Ovary (tissue), 7 donors: ENCODE measurements at regions not wholly inside any gene's neighbourhood (a gene's known extent, or its start where the extent isn't known, plus 50 kb on each side); places are given as distances from the start of the nearest gene placed in this dataset.

Source experiments
- DNase-seq, 5 donors: peaks; one replicate each; pipeline ENCODE4 v3.0.0-alpha.2; 2019 to 2020
- H3K27ac ChIP-seq, 2 donors: fragments of 200-600 bp; one replicate each; pipeline versions ENCODE4 v1.5.1 to v1.8.0; 2019 to 2022
- H3K27me3 ChIP-seq: fragments of 200-600 bp; one replicate; pipeline ENCODE4 v1.8.0; 2022
- H3K36me3 ChIP-seq: fragments of 200-600 bp; sonication (generic); one replicate; pipeline ENCODE4 v1.5.1; 2019
- H3K4me1 ChIP-seq: one replicate; pipeline ENCODE4 v1.8.1; 2013; ENCODE audit warnings: mild to moderate bottlenecking, moderate library complexity; ENCODE audit not compliant: insufficient read depth
- H3K4me3 ChIP-seq: fragments of 200-600 bp; sonication (generic); one replicate; pipeline ENCODE4 v1.5.1; 2017
- H3K9me3 ChIP-seq, 2 donors: fragments of 200-600 bp in 1 of 2; sonication (generic) in 1 of 2; one replicate each; pipeline versions ENCODE4 v1.5.1 to v1.8.1; 2013 to 2019; ENCODE audit warnings: mild to moderate bottlenecking in 1 of 2, moderate library complexity in 1 of 2
- EP300 ChIP-seq: sonication (generic); formaldehyde crosslinking; IDR thresholded peaks from one replicate; pipeline ENCODE4 v1.6.1; 2017; ENCODE audit warnings: antibody characterized with exemption
- POLR2A ChIP-seq: fragments of 450-650 bp; IDR thresholded peaks from one replicate; pipeline ENCODE4 v1.6.1; 2017; ENCODE audit warnings: antibody characterized with exemption, mild to moderate bottlenecking, moderate library complexity
- WGBS, 3 donors: extraction: QIAGEN DNeasy Blood & Tissue Kit in 1 of 3; methylation state at CpG; one replicate each; pipeline versions ENCODE4 v1.1.5 to v1.1.7; 2013 to 2017; 5-methylcytosine and 5-hydroxymethylcytosine counted together
- intact Hi-C, 4 donors: fragments of 100-400 bp; cut with DNase I; formaldehyde crosslinking; loops; one replicate each; pipeline versions ENCODE4 v1.11.0 to v1.15.1; 2022 to 2023
- TF ChIP-seq, protein P1 (sequence below), 3 donors: fragments of 450-650 bp in 2 of 3; fragments of 200-600 bp in 1 of 3; IDR thresholded peaks; one replicate each; pipeline versions ENCODE4 v1.5.1 to v1.8.0; 2016 to 2022; ENCODE audit warnings: antibody characterized with exemption in 3 of 3, mild to moderate bottlenecking in 1 of 3
- donor health status: DM: no; HTN: no; CAD: no; lungs with moderate emphysema.
- donor health status: DM: no; HTN: no; CAD: no.
- donor health status: Bipolar disorder and iron deficiency.
- donor health status: DM: no; HTN: no; CAD: no.
- donor health status: DM: yes; HTN: yes; CAD: no.

DNA sequence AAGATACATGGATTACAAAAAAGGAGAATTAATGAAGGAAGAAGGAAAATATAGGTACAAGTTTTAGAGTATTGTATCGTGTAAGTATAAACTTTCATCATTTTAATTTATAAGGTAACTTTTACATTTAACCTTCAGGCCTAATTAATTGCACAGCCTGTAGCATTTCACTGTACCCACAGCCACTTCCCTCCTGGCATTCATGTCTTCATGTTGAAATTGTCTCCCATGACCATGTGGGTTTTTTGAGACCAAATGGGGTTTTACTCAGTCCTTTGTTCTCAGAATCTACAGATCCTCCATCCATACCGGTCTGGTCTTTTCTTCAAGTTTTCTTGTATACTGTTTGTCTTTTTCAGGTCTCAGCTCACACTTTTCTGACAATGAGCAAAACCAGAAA, 194.3 kb upstream of the CLNK start:
- intact Hi-C loops = no loop called here

DNA sequence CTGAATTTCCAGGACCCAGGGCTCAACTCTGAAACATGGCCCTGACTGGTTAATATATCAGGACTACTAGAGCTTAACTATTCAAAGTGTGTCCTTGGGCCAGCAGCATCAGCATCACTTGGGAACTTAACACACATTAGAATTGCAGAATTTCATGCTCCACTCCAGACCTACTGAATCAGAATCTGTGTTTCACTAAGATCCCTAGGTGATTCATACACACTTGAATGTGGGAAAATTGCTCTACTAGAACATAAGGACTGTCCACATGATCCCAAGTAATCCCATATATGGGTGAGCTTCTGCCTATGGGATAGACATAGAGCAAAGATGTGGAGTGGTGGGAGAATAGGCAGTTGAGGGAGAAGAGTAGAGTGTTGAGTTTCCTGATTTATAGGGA, 192.5 kb upstream of the CLNK start:
- H3K4me1 ChIP-seq = no peaks in the 10 kb centered on the region
- intact Hi-C loops = no loop called here
- H3K36me3 ChIP-seq = no peaks in the 10 kb centered on the region
- no peak overlapping the region for H3K4me3 ChIP-seq
- H3K27me3 ChIP-seq = no peaks in the 10 kb centered on the region
- no peak for TF ChIP-seq POLR2A
- TF ChIP-seq, protein P1, sequence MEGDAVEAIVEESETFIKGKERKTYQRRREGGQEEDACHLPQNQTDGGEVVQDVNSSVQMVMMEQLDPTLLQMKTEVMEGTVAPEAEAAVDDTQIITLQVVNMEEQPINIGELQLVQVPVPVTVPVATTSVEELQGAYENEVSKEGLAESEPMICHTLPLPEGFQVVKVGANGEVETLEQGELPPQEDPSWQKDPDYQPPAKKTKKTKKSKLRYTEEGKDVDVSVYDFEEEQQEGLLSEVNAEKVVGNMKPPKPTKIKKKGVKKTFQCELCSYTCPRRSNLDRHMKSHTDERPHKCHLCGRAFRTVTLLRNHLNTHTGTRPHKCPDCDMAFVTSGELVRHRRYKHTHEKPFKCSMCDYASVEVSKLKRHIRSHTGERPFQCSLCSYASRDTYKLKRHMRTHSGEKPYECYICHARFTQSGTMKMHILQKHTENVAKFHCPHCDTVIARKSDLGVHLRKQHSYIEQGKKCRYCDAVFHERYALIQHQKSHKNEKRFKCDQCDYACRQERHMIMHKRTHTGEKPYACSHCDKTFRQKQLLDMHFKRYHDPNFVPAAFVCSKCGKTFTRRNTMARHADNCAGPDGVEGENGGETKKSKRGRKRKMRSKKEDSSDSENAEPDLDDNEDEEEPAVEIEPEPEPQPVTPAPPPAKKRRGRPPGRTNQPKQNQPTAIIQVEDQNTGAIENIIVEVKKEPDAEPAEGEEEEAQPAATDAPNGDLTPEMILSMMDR (IDR thresholded peaks at IDR 0.05) = no peak
- no peak for TF ChIP-seq EP300
- DNase-seq = no peak
- H3K9me3 ChIP-seq = no peaks in the 10 kb centered on the region
- H3K27ac ChIP-seq = no peak overlapping the region

More for the DNA sequence above, 194.3 kb upstream of the CLNK start:
- no peaks in the 10 kb centered on the region for H3K36me3 ChIP-seq
- WGBS, 3 donors = 93 to 94% (median 93%) methylated on average over 2 of the region's 2 CpGs
- H3K9me3 ChIP-seq = no peaks in the 10 kb centered on the region
- no peaks in the 10 kb centered on the region for H3K4me1 ChIP-seq
- DNase-seq = no peak
- H3K4me3 ChIP-seq = no peak overlapping the region
- H3K27ac ChIP-seq = no peak overlapping the region
- H3K27me3 ChIP-seq = no peaks in the 10 kb centered on the region
- TF ChIP-seq POLR2A (no peak), EP300 (no peak)
- TF ChIP-seq, protein P1 (IDR thresholded peaks at IDR 0.05) = no peak

- Histone ChIP-seq H3K36me3 (no peaks in the 10 kb centered on the region), H3K4me3 (no peak overlapping the region), H3K27me3 (no peaks in the 10 kb centered on the region), H3K9me3 (no peaks in the 10 kb centered on the region), H3K4me1 (no peaks in the 10 kb centered on the region), H3K27ac (no peak overlapping the region)
- DNase-seq = no peak
- WGBS, 3 donors = 65 to 68% (median 66%) methylated on average over 2 of the region's 2 CpGs
- intact Hi-C loops = no loop called here
- TF ChIP-seq EP300 (no peak), POLR2A (no peak)
- TF ChIP-seq, protein P1 (IDR thresholded peaks at IDR 0.05) = no peak
These were observed 190.7 kb upstream of the CLNK start for GRCh38 chr4:10875144-10875799.

DNA sequence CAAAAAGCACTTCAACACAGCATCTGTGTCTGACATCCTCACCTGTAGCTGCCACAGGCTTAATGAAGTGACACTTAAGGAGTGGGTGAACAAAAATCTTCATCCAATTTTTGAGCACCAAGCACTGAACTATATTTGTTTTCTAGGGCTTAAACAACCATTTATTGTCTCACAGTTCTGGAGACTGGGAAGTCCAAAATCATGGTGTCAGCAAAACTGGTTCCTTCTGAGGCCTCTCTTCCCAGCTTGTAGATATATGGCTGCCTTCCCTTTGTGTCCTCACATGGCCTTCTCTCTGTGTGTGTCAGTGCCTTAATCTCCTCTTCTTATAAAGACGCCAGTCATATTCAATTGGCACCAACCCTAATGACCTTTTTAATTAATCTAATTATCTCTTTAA, 189.2 kb upstream of the CLNK start:
- no peaks in the 10 kb centered on the region for H3K27me3 ChIP-seq
- H3K4me1 ChIP-seq = no peaks in the 10 kb centered on the region
- TF ChIP-seq POLR2A = no peak
- no peak for TF ChIP-seq EP300
- TF ChIP-seq, protein P1 (IDR thresholded peaks at IDR 0.05) = no peak
- intact Hi-C loops = no loop called here
- no peak overlapping the region for H3K4me3 ChIP-seq
- no peaks in the 10 kb centered on the region for H3K36me3 ChIP-seq
- no peak overlapping the region for H3K27ac ChIP-seq
- H3K9me3 ChIP-seq = no peaks in the 10 kb centered on the region
- DNase-seq = no peak
- WGBS, 3 donors = 91 to 100% (median 93%) methylated on average over 1 of the region's 1 CpG
